NCI-H460 (cell line): ENCODE measurements at regions not wholly inside any gene's neighbourhood (a gene's known extent, or its start where the extent isn't known, plus 50 kb on each side); places are given as distances from the start of the nearest gene placed in this dataset.

Source experiments
- DNase-seq: peaks from one replicate; pipeline ENCODE4 v3.0.0-alpha.2; 2016; ENCODE audit warnings: low read depth; ENCODE audit errors: extremely low read depth
- small RNA-seq, 2 experiments: library from RNA; depleted of rRNA; stranded (forward); fragments of <200 nt; gene quantifications; one replicate each; pipeline ENCODE3, GENCODE V24; 2014

GRCh38 chr18:64219517-64219916, 70.6 kb upstream of the LINC00305 start:
- DNase-seq: no peak

- DNase-seq: no peak
Observed at GRCh38 chr18:64210401-64210949, 61.6 kb upstream of the LINC00305 start.

GRCh38 chr18:64208516-64208915, 59.6 kb upstream of the LINC00305 start:
- no peak for DNase-seq

GRCh38 chr18:64207820-64208219, 58.9 kb upstream of the LINC00305 start:
- DNase-seq: no peak

- no peak for DNase-seq
Observed at GRCh38 chr18:64203295-64203694, 54.4 kb upstream of the LINC00305 start.

GRCh38 chr18:64202863-64203262, 54.0 kb upstream of the LINC00305 start:
- no peak for DNase-seq

GRCh38 chr18:64202210-64202836, 53.4 kb upstream of the LINC00305 start:
- no peak for DNase-seq

- DNase-seq: no peak
Observed at GRCh38 chr18:64201781-64202180, 52.9 kb upstream of the LINC00305 start.

- no peak for DNase-seq
Observed at GRCh38 chr18:64199581-64199980, 50.7 kb upstream of the LINC00305 start.

Small RNA genes in the stretch of these regions (small RNA-seq; reads per million reads assigned to genes)
- gene AC027506.1: 0 reads per million in 2 experiments
